GM12873 (cell line): ENCODE measurements at regions not wholly inside any gene's neighbourhood (a gene's known extent, or its start where the extent isn't known, plus 50 kb on each side); places are given as distances from the start of the nearest gene placed in this dataset.

Experiments
- CTCF ChIP-seq: IDR thresholded peaks from 2 replicates; pipeline ENCODE4 v1.5.1; 2012; ENCODE audit warnings: low read depth, mild to moderate bottlenecking, moderate library complexity, low read length, control low read depth; ENCODE audit not compliant: insufficient read depth; ENCODE audit errors: missing control alignments

- TF ChIP-seq CTCF, result no peak
Measured at GRCh38 chr5:166991601-166992000, 1299.8 kb upstream of the WWC1 start.

- no peak for TF ChIP-seq CTCF
Measured at GRCh38 chr5:166992108-166992507, 1299.3 kb upstream of the WWC1 start.

DNA sequence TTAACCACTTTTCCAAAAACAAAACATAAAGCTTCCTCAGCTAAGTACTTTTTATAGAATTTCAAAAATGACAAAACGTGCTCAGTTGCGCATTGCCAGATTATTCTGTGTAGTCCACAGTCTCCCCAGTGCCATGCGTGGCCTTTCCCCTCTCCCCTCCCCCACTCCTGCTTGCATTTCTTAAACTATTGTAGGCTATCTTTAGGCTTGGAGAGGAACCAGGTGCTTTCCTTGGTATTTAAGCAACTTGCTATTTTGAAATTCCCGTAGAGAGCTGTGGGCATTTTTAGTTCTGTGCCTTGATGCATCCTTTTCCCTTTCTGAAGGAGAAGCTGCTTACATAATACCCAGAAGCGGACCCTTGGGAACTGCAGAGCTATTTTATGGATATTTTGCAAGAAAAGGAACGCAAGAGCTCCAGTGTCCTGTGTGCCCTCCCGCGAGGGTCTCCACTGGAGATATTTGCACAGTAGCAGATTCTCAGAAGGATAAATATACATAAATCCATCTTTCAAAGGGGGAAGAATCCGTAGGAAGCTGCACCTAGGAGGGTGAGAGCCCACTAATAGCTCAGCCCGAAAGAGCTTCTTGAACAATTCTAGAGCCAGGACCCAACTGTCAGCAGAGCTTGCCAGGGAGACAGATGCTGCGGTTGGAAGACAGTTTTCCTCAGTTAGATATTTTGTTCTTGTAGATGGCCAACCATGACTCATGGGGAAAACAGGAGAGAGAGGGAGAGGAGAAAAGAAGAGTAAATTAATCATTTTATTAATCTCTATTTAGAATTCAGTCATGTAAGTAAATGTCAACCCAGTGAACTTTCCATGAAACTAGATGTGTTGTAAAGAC lies 1298.3 kb upstream of the WWC1 start:
- no peak for TF ChIP-seq CTCF

DNA sequence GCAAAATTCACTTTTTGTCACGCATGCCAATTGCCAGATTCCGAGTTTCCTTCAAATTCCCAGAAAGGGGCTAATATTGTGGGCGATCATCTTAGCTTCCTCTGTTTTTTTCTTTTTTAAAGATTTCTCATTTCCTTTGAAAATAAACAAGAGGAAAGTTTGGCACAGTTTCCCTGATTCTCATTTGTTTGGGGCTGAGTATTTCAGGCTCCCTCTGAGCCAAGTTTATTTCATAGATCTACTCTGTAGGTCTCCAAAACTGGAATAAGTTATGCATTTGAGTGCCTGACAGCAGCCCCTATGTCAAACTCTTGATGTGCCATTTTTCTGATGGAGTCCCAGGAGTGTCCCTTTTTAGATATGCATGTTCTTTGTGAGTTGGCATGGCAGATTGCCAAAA lies 1297.2 kb upstream of the WWC1 start:
- no peak for TF ChIP-seq CTCF

- TF ChIP-seq CTCF, result no peak
Measured at GRCh38 chr5:167001246-167001645, 1290.2 kb upstream of the WWC1 start.

DNA sequence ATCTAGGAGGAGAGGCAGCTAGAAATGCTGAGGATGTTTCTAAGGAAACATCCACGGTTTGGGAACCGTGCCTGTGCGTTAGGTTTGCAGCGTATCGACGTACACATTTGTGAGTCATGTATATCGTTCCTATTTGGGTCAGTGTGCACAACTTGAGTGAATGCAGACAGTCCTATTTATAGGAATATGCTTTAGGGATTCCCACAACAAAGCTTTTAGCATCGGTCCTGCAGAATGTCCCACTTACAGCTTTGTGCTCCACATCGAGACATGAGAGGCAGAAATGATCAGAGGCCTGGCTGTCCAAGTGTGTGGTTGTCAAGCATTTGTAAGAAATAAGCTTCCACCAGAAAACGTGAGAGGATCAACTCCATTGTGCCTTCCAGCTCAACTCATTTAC lies 1282.7 kb upstream of the WWC1 start:
- no peak for TF ChIP-seq CTCF

- TF ChIP-seq CTCF, result no peak
Measured at GRCh38 chr5:167011196-167011595, 1280.2 kb upstream of the WWC1 start.
